ENCODE measurements at regions not wholly inside any gene's neighbourhood (a gene's known extent, or its start where the extent isn't known, plus 50 kb on each side); places are given as distances from the start of the nearest gene placed in this dataset.

GRCh38 chr12:98437166-98437565 lies 78.2 kb upstream of the TMPO start:
- Histone ChIP-seq H3K9me3 (ENCODE audit: control insufficient read depth, insufficient read depth, low read length) (no peaks in the 10 kb centered on the region), H3K4me3 (ENCODE audit: low read depth, low read length) (no peak overlapping the region), H3K27ac (ENCODE audit: low read depth, low read length) (no peak overlapping the region), H3K27me3 (ENCODE audit: control insufficient read depth, insufficient read depth, low read length) (peaks cover 4% of the 10 kb centered on the region)
- no peak for TF ChIP-seq CTCF (IDR thresholded peaks at IDR 0.05; ENCODE audit: low read depth, low read length)
- ChIA-PET POLR2A (no interaction called here), CTCF (interaction anchor here (0.6 to 2.0 kb wide), 5 partner anchors 11 to 36 kb away, joined by 3 to 7 read pairs (median 4); no protein-coding TSS in a partner anchor)
- DNase-seq (ENCODE audit: low read depth, low spot score): no peak

GRCh38 chr12:98437806-98438595 lies 77.4 kb upstream of the TMPO start:
- no peak for DNase-seq (ENCODE audit: low read depth, low spot score)
- peak overlapping the region; percentile 11 for H3K27ac ChIP-seq (ENCODE audit: low read depth, low read length)
- ChIA-PET POLR2A (no interaction called here), CTCF (interaction anchor here (2.0 to 3.3 kb wide), 2 partner anchors 12 to 53 kb away, joined by 7 to 12 read pairs; no protein-coding TSS in a partner anchor)
- H3K4me3 ChIP-seq (ENCODE audit: low read depth, low read length): no peak overlapping the region
- TF ChIP-seq CTCF (IDR thresholded peaks at IDR 0.05; ENCODE audit: low read depth, low read length): no peak
- H3K9me3 ChIP-seq (ENCODE audit: control insufficient read depth, insufficient read depth, low read length): no peaks in the 10 kb centered on the region
- peaks cover 3% of the 10 kb centered on the region for H3K27me3 ChIP-seq (ENCODE audit: control insufficient read depth, insufficient read depth, low read length)

GRCh38 chr12:98438656-98439230 lies 76.6 kb upstream of the TMPO start:
- Histone ChIP-seq H3K27me3 (ENCODE audit: control insufficient read depth, insufficient read depth, low read length) (peaks cover 1% of the 10 kb centered on the region), H3K27ac (ENCODE audit: low read depth, low read length) (no peak overlapping the region), H3K9me3 (ENCODE audit: control insufficient read depth, insufficient read depth, low read length) (no peaks in the 10 kb centered on the region), H3K4me3 (ENCODE audit: low read depth, low read length) (no peak overlapping the region)
- ChIA-PET CTCF (interaction anchor here (0.8 to 3.3 kb wide), 4 partner anchors 13 to 136 kb away, joined by 3 to 12 read pairs (median 4); no protein-coding TSS in a partner anchor), POLR2A (interaction anchor here (1.3 kb wide), 1 partner anchor 21 kb away, joined by 5 read pairs; no protein-coding TSS in a partner anchor)
- no peak for TF ChIP-seq CTCF (IDR thresholded peaks at IDR 0.05; ENCODE audit: low read depth, low read length)
- DNase-seq (ENCODE audit: low read depth, low spot score): no peak

GRCh38 chr12:98439471-98439951 lies 75.9 kb upstream of the TMPO start:
- ChIA-PET CTCF (interaction anchor here (0.8 to 3.3 kb wide), 5 partner anchors 14 to 136 kb away, joined by 3 to 12 read pairs (median 3); no protein-coding TSS in a partner anchor), POLR2A (interaction anchor here (0.8 to 1.3 kb wide), 2 partner anchors 21 to 25 kb away, joined by 3 to 5 read pairs; no protein-coding TSS in a partner anchor)
- no peak for DNase-seq (ENCODE audit: low read depth, low spot score)
- H3K4me3 ChIP-seq (ENCODE audit: low read depth, low read length): no peak overlapping the region
- no peak for TF ChIP-seq CTCF (IDR thresholded peaks at IDR 0.05; ENCODE audit: low read depth, low read length)
- no peaks in the 10 kb centered on the region for H3K9me3 ChIP-seq (ENCODE audit: control insufficient read depth, insufficient read depth, low read length)
- peak overlapping the region; percentile 11 for H3K27ac ChIP-seq (ENCODE audit: low read depth, low read length)
- peaks cover 4% of the 10 kb centered on the region for H3K27me3 ChIP-seq (ENCODE audit: control insufficient read depth, insufficient read depth, low read length)

All from AG04450 (cell line).